Thyroid gland (tissue), 4 donors: ENCODE measurements at regions not wholly inside any gene's neighbourhood (a gene's known extent, or its start where the extent isn't known, plus 50 kb on each side); places are given as distances from the start of the nearest gene placed in this dataset.
A peak's percentile ranks its signal among the peaks of the same experiment; 100 is the strongest.

Source experiments
- DNase-seq, 2 donors: peaks; one replicate each; pipeline ENCODE4 v3.0.0-alpha.2; 2019
- H3K27ac ChIP-seq, 3 donors: fragments of 200-600 bp; sonication (generic); 1 replicate in 2 of 3; 2 replicates in 1 of 3; pipeline ENCODE4 v1.5.1; 2016 to 2019; ENCODE audit warnings: mild to moderate bottlenecking in 1 of 3, moderate library complexity in 1 of 3
- H3K27me3 ChIP-seq: fragments of 200-600 bp; sonication (generic); one replicate; pipeline ENCODE4 v1.5.1; 2019
- H3K36me3 ChIP-seq, 2 donors: fragments of 200-600 bp; sonication (generic); one replicate each; pipeline ENCODE4 v1.5.1; 2016 to 2019
- H3K4me1 ChIP-seq, 2 donors: fragments of 200-600 bp; sonication (generic); one replicate each; pipeline ENCODE4 v1.5.1; 2017 to 2019
- H3K4me3 ChIP-seq, 3 donors: fragments of 200-600 bp; sonication (generic); replicated peaks in 1 of 3; 1 replicate in 2 of 3; 2 replicates in 1 of 3; pipeline ENCODE4 v1.5.1; 2016; ENCODE audit warnings: mild to moderate bottlenecking in 1 of 3
- H3K9me3 ChIP-seq: fragments of 200-600 bp; sonication (generic); one replicate; pipeline ENCODE4 v1.5.1; 2017
- POLR2A ChIP-seq, 2 donors: fragments of 450-650 bp; IDR thresholded peaks; one replicate each; pipeline ENCODE4 v1.6.1; 2017; ENCODE audit warnings: antibody characterized with exemption in 2 of 2, mild to moderate bottlenecking in 2 of 2, moderate library complexity in 1 of 2
- WGBS, 2 donors: methylation state at CpG; one replicate each; pipeline ENCODE4 v1.1.5; 2017; 5-methylcytosine and 5-hydroxymethylcytosine counted together
- intact Hi-C: fragments of 100-400 bp; cut with DNase I; formaldehyde crosslinking; loops from one replicate; pipeline ENCODE4 v1.15.1; 2023
- TF ChIP-seq, protein P1 (sequence below), 6 experiments: fragments of 200-600 bp in 3 of 6; fragments of 450-650 bp in 3 of 6; sonication (generic) in 3 of 6; IDR thresholded peaks; one replicate each; pipeline ENCODE4 v1.5.1; 2016 to 2019; ENCODE audit warnings: antibody characterized with exemption in 6 of 6, mild to moderate bottlenecking in 2 of 6, inconsistent platforms in 1 of 6, moderate library complexity in 1 of 6

DNA sequence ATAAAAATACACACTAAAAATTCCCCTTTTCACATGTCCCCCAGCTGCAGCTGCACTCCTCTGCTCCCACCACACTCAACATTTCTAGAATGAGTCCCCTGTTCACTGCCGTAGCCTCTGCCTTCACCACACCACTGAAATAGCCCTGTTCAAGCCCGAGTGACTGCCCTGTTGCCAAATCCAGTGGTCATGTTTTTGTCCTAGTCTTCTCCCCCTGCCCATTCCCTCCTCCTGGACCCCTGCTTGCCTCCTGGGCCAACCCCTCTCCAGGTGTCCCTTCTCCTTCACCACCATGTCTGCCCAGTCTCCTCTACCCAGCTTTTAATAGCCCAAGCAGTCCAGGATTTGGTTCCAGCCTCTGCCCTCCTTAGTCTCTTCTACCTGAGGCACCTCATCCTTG lies 97.1 kb upstream of the LGALSL start:
- WGBS, 2 donors = 85 to 88% methylated on average over 2 of the region's 2 CpGs
- no peak for DNase-seq
- no peaks in the 10 kb centered on the region for H3K27me3 ChIP-seq
- H3K9me3 ChIP-seq = no peaks in the 10 kb centered on the region
- intact Hi-C loops = no loop called here
- H3K4me1 ChIP-seq = peaks cover 0 to 4% of the 10 kb centered on the region in 2 donors
- H3K4me3 ChIP-seq = no peak overlapping the region
- no peak for TF ChIP-seq POLR2A (IDR thresholded peaks at IDR 0.05)
- TF ChIP-seq, protein P1, sequence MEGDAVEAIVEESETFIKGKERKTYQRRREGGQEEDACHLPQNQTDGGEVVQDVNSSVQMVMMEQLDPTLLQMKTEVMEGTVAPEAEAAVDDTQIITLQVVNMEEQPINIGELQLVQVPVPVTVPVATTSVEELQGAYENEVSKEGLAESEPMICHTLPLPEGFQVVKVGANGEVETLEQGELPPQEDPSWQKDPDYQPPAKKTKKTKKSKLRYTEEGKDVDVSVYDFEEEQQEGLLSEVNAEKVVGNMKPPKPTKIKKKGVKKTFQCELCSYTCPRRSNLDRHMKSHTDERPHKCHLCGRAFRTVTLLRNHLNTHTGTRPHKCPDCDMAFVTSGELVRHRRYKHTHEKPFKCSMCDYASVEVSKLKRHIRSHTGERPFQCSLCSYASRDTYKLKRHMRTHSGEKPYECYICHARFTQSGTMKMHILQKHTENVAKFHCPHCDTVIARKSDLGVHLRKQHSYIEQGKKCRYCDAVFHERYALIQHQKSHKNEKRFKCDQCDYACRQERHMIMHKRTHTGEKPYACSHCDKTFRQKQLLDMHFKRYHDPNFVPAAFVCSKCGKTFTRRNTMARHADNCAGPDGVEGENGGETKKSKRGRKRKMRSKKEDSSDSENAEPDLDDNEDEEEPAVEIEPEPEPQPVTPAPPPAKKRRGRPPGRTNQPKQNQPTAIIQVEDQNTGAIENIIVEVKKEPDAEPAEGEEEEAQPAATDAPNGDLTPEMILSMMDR (IDR thresholded peaks at IDR 0.05) = no peak
- H3K27ac ChIP-seq = no peak overlapping the region
- no peaks in the 10 kb centered on the region for H3K36me3 ChIP-seq

GRCh38 chr2:64359171-64359891 lies 94.6 kb upstream of the LGALSL start:
- Histone ChIP-seq H3K4me1 (peaks cover 0 to 4% of the 10 kb centered on the region in 2 donors), H3K4me3 (no peak overlapping the region), H3K9me3 (no peaks in the 10 kb centered on the region), H3K36me3 (no peaks in the 10 kb centered on the region), H3K27ac (no peak overlapping the region), H3K27me3 (no peaks in the 10 kb centered on the region)
- DNase-seq = no peak
- TF ChIP-seq POLR2A (IDR thresholded peaks at IDR 0.05) = no peak
- TF ChIP-seq, protein P1 (IDR thresholded peaks at IDR 0.05) = no peak
- 68 to 76% methylated on average over 4 of the region's 4 CpGs for WGBS, 2 donors
- intact Hi-C loops = no loop called here

GRCh38 chr2:64359892-64360657 lies 93.9 kb upstream of the LGALSL start:
- Histone ChIP-seq H3K9me3 (no peaks in the 10 kb centered on the region), H3K4me3 (no peak overlapping the region), H3K27ac (no peak overlapping the region), H3K36me3 (no peaks in the 10 kb centered on the region), H3K27me3 (no peaks in the 10 kb centered on the region), H3K4me1 (peaks cover 0 to 4% of the 10 kb centered on the region in 2 donors)
- peak in 1 of 2 donors; percentile 16 for DNase-seq
- intact Hi-C loops = no loop called here
- TF ChIP-seq, protein P1 (IDR thresholded peaks at IDR 0.05) = no peak
- no peak for TF ChIP-seq POLR2A (IDR thresholded peaks at IDR 0.05)
- WGBS, 2 donors = 44 to 56% methylated on average over 11 of the region's 11 CpGs

- TF ChIP-seq, protein P1 (IDR thresholded peaks at IDR 0.05) = no peak
- TF ChIP-seq POLR2A (IDR thresholded peaks at IDR 0.05) = no peak
- H3K27ac ChIP-seq = no peak overlapping the region
- no peak overlapping the region for H3K4me3 ChIP-seq
- WGBS, 2 donors = 83 to 88% methylated on average over 12 of the region's 12 CpGs
- peaks cover 0 to 4% of the 10 kb centered on the region in 2 donors for H3K4me1 ChIP-seq
- no peaks in the 10 kb centered on the region for H3K27me3 ChIP-seq
- DNase-seq = no peak
- H3K9me3 ChIP-seq = no peaks in the 10 kb centered on the region
- no peaks in the 10 kb centered on the region for H3K36me3 ChIP-seq
- intact Hi-C loops = no loop called here
Observed at GRCh38 chr2:64361151-64361938, 92.6 kb upstream of the LGALSL start.
